ENCODE measurements at regions not wholly inside any gene's neighbourhood (a gene's known extent, or its start where the extent isn't known, plus 50 kb on each side); places are given as distances from the start of the nearest gene placed in this dataset.

DNA sequence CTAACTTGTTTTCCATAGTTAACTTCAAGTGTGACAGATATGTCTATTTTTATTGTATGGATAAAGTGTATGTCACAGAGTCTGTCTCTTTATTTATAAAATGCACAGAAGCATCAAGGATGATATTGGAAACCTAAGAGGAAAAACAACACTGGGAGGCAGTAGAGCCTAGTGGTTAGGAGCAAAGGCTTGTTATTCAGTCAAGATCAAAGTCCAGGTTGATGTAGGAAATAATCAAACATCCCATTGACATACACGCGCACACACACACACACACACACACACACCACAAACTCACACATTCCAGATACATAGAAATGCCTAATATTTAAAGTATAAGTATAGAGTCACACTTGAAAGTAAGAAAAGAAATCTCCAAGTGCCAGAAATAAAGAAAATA lies 206.8 kb downstream of the CHRDL1 start:
- no peaks in the 10 kb centered on the region for H3K36me3 Mint-ChIP-seq (ENCODE audit: unreplicated experiment)
- H3K4me1 Mint-ChIP-seq (ENCODE audit: low read depth, unreplicated experiment): no peaks in the 10 kb centered on the region
- H3K4me3 Mint-ChIP-seq (ENCODE audit: unreplicated experiment): no peak overlapping the region
- H3K9me3 Mint-ChIP-seq (ENCODE audit: unreplicated experiment): no peaks in the 10 kb centered on the region
- H3K27me3 Mint-ChIP-seq (ENCODE audit: unreplicated experiment): no peaks in the 10 kb centered on the region
- TF ChIP-seq, protein P1, sequence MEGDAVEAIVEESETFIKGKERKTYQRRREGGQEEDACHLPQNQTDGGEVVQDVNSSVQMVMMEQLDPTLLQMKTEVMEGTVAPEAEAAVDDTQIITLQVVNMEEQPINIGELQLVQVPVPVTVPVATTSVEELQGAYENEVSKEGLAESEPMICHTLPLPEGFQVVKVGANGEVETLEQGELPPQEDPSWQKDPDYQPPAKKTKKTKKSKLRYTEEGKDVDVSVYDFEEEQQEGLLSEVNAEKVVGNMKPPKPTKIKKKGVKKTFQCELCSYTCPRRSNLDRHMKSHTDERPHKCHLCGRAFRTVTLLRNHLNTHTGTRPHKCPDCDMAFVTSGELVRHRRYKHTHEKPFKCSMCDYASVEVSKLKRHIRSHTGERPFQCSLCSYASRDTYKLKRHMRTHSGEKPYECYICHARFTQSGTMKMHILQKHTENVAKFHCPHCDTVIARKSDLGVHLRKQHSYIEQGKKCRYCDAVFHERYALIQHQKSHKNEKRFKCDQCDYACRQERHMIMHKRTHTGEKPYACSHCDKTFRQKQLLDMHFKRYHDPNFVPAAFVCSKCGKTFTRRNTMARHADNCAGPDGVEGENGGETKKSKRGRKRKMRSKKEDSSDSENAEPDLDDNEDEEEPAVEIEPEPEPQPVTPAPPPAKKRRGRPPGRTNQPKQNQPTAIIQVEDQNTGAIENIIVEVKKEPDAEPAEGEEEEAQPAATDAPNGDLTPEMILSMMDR (IDR thresholded peaks at IDR 0.05; ENCODE audit: partially characterized antibody, unreplicated experiment): no peak
- DNase-seq: no peak
- no peak overlapping the region for H3K27ac Mint-ChIP-seq (ENCODE audit: unreplicated experiment)

- no peak overlapping the region for H3K4me3 Mint-ChIP-seq (ENCODE audit: unreplicated experiment)
- H3K36me3 Mint-ChIP-seq (ENCODE audit: unreplicated experiment): peaks cover 9% of the 10 kb centered on the region
- peak overlapping the region; percentile 28 for H3K27ac Mint-ChIP-seq (ENCODE audit: unreplicated experiment)
- peaks cover 11% of the 10 kb centered on the region for H3K9me3 Mint-ChIP-seq (ENCODE audit: unreplicated experiment)
- peak; percentile 25 for DNase-seq
- H3K4me1 Mint-ChIP-seq (ENCODE audit: low read depth, unreplicated experiment): peaks cover 4% of the 10 kb centered on the region
- TF ChIP-seq, protein P1 (IDR thresholded peaks at IDR 0.05; ENCODE audit: partially characterized antibody, unreplicated experiment): no peak
- peaks cover 2% of the 10 kb centered on the region for H3K27me3 Mint-ChIP-seq (ENCODE audit: unreplicated experiment)
Observed at GRCh38 chrX:110600745-110601310, 194.8 kb downstream of the CHRDL1 start.

DNA sequence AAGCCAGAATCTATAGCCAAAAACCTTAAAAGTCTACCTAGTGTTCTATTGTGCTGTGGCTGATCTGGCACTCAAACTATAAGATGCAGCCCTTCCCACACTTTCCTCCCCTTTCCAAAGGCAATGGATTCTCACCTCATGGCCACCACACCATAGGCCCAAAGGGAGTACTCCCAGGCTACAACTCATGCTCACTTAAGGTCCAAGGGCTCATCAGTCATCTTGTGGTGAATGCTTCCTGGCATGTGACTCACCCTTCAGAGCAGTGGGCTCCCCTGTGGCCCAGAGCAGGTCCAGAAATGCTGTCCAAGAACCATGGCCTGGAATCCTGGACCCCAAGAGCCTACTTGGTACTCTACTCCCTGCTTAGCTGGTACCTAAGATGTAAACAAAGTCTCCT lies 181.0 kb downstream of the CHRDL1 start:
- Mint-ChIP-seq H3K27ac (ENCODE audit: unreplicated experiment) (no peak overlapping the region), H3K4me1 (ENCODE audit: low read depth, unreplicated experiment) (no peaks in the 10 kb centered on the region), H3K27me3 (ENCODE audit: unreplicated experiment) (no peaks in the 10 kb centered on the region), H3K9me3 (ENCODE audit: unreplicated experiment) (peaks cover 2% of the 10 kb centered on the region), H3K36me3 (ENCODE audit: unreplicated experiment) (no peaks in the 10 kb centered on the region), H3K4me3 (ENCODE audit: unreplicated experiment) (no peak overlapping the region)
- TF ChIP-seq, protein P1 (IDR thresholded peaks at IDR 0.05; ENCODE audit: partially characterized antibody, unreplicated experiment): no peak
- no peak for DNase-seq

Measured in glutamatergic neuron (in vitro differentiated cells).